NCI-H146 treated with DMSO at 0.1 percent for 48 hours (cell line): ENCODE measurements at regions not wholly inside any gene's neighbourhood (a gene's known extent, or its start where the extent isn't known, plus 50 kb on each side); places are given as distances from the start of the nearest gene placed in this dataset.
"Not testable (repeated sequence)": the region's sequence is repeated elsewhere in the genome, so short reads cannot be mapped to it uniquely, and the experiment has no call there.

ENCODE experiments used
- DNase-seq: peaks from one replicate; lab custom pipeline; 2025; ENCODE audit not compliant: unreplicated experiment; lab: John Stamatoyannopoulos, UW

DNA sequence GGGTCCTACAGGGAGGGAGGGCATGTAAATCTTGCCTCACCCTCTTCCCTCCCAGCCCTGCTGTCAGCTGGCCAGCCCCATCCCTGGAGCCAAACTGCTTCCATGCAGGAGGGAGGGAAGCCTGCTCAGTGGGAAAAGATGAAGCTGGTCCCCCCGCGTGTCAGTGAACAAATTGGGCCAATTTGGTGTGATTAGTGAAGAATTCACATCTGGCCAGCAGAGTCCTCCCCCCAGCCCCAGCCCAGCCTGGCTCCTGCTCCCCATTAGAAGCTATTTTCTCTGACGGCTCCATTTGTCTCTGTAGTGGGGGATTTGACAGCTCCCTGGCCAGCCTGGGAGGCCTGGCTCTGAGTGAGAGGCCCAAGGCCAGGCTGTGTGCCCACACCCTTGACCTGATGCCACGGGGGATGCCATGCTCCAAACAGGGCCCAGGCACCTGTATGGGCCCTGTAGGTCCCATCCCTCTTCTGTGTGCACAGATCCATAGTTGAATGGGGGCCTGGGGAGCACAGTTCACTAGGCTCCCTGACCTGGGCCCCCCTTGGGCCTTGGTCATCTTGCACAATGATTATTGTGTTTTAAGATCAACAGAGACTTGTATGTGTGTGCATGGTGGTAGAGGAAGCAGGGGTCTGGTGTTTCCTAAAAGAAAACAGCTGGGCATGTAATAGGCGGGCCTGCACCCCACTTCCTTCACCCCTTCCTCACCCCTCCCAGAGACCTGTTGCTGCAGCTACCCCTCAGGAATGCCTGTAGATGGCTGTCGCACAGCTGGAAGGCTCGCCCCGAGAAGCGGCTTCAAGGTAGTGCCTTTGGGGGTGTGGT, 50.7 kb upstream of the TAC4 start:
- DNase-seq = no peak

DNA sequence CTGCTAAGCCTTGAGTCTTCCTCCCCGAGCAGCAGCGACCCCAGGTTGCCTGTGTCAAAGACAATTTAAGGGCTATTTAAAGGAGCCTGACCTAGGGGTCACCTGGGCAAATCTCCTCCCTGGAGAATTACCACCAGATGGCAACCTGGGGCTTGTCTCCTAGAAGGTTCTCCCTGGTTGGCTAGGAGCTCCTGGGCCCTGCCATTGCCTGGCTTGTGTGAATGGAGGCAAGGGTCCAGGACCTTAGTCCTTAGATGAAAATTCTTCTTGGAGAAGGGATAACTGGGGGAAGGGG, 51.3 kb upstream of the TAC4 start:
- no peak for DNase-seq

DNA sequence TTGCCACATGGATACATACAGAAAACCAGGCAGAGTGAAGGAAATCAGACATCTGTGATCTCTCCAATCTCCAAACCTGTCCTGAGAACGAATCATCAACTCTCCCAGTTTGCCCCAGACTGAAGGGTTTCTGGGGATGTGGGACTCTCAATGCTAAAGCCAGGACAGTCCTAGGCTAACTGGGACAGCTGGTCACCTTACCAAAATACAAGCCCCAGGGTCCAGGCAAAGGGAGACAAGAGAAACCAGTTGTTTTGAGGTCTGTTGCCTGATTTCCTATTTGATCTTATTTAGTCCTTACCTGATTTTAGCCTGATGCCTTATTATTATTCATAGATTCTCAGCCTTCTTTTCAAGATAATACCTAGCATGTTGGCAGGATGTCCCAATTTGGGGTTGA, 51.7 kb upstream of the TAC4 start:
- DNase-seq = no peak

DNA sequence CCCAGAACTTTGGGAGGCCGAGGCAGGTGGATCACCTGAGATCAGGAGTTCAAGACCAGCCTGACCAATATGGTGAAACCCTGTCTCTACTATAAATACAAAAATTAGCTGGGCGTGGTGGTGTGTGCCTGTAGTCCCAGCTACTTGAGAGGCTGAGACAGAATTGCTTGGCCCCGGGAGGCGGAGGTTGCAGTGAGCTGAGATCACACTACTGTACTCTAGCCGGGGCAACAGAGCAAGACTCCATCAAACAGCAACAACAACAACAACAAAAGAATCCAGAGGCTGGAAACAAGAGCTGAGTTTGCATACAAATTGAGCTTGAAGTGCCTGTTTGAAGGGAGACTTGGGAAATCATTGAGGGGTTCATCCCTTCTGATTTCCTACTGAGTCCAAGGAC, 52.9 kb upstream of the TAC4 start:
- not testable (repeated sequence) for DNase-seq

DNA sequence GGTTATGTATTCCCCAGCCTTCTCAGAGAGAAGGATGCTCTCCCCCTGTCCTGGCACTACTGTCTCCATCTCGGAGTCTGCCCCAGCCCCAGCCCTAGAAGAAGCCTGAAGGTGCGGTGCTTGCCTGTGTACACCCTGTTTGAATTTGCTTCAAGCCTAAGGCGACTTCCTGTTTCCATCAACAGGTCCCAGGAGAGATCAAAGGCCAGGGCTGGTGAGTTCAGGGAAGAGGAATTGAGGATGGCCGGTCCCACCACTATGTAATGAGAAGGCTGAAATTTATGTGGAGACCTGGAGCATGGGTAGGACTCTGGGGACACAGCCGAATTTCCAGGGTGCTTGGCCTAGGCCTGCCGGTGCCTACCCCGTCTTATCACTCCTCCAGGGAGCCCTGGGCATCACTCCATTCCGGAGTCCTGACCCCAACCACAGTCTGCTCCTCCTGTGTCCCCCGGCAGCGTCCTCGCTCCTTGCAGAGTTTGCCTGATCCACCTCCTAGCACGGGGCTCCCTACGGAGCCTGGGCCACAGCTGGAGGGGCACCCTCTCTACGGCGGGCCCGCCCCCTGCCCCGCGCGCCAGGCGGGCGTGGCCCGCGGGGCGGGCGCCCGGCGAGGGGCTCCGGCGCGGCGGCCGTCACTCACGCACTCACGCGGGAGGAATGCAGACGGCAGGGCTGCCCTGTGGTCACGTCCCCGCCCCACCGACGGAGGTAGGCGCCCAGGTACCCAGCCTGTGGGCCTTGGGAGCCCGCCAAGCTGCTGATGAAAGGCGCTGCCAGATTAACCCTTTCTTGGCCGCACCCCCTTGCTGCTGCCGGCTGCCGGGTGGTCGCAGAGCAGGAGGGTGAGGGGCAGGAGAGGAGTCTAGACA, 53.8 kb upstream of the TAC4 start:
- no peak for DNase-seq

DNA sequence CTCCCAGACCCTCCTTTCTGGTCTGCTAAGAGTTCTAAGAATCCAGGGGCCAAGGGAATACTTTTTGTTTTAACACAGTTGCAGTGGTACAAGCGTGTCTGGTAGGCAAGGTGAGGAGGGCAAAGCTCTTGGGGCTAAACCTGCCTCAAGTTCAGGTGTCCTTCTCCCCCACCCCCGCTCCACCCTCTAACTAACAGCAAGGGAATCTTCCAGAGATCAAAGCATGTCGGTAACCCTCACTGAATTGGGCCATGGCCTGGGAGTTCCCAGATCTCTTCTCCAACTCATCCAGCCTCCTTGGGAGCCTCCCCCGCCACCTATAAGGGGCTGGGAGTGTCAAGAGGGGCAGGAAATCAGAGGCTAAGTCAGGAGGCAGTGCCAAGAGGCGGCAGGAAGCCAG, 55.7 kb upstream of the TAC4 start:
- DNase-seq = no peak

- DNase-seq = no peak
These were observed 57.0 kb upstream of the TAC4 start for GRCh38 chr17:49904893-49905292.

- DNase-seq = no peak
These were observed 58.8 kb upstream of the TAC4 start for GRCh38 chr17:49906531-49907136.

DNA sequence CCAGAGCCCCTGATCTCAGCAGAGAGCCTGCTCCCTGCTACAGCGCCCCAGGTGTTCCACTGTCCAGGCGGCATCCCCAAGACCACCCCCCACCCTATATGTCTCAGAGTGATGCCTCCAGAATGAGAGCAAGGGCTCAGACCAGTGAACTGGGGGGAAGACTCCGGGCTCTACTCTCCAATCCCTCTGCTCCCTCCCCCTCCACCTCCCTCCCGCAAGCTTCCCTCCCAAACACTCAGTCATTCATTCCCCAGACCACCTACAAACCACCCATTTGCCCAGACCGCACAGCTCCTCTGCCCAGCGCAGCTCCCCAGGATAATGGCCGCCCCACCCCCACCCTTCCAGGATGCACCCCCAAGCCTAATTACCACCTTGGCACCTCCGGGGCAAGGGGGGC, 59.4 kb upstream of the TAC4 start:
- DNase-seq = no peak

DNA sequence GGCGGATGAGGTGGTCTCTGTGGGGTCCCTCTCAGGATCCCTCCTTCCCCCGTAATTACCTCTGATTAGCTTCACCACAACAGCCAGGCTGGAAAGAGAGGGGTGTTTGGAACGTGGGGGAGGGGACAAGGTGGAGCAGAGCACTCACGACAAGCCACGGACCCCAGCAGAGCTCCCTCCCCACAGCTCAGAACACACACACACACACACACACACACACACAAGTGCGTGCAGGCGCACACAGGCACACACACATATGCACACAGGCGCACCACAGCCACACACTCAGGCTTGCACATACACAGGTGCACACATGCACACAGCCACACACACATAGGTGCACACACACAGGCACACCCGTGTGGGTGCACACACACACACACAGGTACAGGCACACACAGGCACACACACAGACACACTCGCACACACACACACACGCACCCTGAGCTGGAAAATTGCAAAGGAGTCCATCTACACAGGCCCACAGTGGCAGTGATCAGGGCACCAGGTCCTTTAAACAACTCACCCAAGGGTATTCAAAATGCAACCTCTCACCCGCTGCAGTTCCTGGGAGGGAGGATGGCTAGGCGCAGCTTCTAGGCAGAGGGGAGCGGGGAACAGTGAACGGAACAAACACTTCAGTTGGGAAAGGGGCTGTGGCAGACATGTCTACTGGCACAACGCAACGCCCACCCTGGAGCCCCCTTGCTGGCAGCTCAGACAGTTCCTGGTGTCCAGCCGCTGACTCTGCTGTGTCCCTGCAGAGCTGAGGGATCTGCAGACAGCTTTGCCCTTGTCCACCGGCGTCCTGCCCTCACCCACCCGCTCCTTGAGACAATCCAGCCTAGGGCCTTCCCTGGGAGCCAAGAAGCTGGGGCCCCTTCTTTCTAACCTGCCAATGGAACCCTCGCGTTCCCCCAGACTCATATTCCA, 59.9 kb upstream of the DLX4 start:
- no peak for DNase-seq

- no peak for DNase-seq
These were observed 58.7 kb upstream of the DLX4 start for GRCh38 chr17:49910094-49910857.

- no peak for DNase-seq
These were observed 58.2 kb upstream of the DLX4 start for GRCh38 chr17:49910858-49911204.

DNA sequence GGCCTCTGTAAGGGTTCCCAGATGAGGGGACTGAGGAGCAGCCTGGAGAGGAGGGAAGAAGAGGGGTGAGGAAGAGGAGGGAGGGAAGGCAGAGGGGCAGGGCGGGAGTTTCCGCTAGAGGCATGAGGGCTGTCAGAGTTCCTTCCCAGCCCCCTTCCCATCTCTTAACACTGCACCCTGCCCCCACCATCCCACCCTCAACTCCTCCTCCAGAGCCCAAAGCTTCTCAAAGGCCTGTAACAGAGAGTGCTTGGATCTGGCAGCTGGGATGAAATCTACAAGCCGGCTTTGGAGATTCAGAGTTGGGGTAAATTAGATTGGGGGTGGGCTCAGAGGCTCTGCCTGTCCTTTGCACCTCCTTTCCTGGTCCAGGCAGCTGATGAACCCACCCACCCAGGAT, 57.3 kb upstream of the DLX4 start:
- no peak for DNase-seq

GRCh38 chr17:49913226-49914095, 55.5 kb upstream of the DLX4 start:
- no peak for DNase-seq

GRCh38 chr17:49914096-49914490, 54.9 kb upstream of the DLX4 start:
- peak; percentile 43 for DNase-seq

DNA sequence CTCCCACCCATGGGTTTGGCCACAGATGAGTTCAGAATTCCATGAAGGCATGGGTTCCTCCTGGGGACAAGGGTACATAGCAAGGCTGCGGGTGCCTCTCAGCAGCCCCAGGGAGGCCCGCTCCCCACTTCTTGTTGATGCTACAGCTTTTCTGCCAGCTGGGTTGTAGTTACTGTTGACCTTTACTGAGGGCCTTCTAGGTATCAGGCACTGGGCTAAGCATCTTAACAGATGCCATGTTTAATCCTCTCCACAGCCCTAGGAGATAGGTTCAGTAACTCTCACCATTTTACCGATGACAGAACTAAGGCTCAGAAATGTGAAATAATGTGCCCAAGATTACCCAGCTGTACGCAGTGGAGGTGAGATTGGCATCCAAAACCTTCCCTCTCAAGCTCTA, 54.3 kb upstream of the DLX4 start:
- DNase-seq = no peak

DNA sequence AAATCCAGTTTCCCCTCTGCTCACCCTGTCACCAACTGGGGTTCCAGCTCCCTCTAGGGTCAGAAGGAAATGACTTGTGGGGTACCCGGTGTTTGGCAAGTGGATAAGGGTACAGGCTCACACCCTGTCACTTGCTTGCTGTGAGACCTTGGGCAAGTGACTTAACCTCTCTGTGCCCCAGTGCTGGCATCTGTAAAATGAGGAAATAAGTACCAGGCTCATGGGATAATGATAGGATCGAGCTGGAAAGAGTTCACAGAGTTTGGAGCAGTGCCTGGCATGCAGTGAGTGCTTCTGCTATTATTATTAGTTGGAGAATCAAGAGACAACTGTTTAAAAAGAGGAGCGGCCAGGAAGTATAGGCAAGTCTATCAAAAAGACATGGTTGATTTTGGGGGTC, 53.7 kb upstream of the DLX4 start:
- DNase-seq = no peak

DNA sequence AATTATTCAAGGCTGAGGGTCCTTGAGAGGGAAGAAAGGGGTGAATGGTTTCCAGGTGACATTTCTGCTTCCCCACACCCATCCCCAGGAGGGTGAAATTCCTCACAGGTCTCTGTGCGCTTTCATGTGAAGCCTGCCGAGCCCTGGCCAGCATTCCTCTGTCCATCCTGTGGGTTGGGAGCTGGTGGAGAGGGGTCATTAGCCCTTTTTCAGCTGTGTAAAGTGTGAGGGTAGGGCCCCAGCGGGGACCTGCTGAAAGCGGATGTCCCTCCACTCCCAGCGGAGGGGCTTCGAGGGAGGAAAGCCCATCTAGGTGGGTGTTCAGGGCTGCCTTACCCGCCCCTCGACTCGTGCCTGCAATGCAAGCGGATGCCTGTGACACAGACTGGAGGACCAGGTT, 53.3 kb upstream of the DLX4 start:
- DNase-seq = no peak

- no peak for DNase-seq
These were observed 52.0 kb upstream of the DLX4 start for GRCh38 chr17:49916854-49917515.
